ENCODE measurements at regions not wholly inside any gene's neighbourhood (a gene's known extent, or its start where the extent isn't known, plus 50 kb on each side); places are given as distances from the start of the nearest gene placed in this dataset.

GRCh38 chr3:72542781-72543180 is 305.5 kb downstream of the SHQ1 start:
- TF ChIP-seq CTCF (IDR thresholded peaks at IDR 0.05; ENCODE audit: borderline replicate concordance, insufficient read depth, low read depth, low read length) = no peak
- no peak overlapping the region for H3K4me3 ChIP-seq (ENCODE audit: low read depth, low read length)

GRCh38 chr3:72539856-72540255 is 308.4 kb downstream of the SHQ1 start:
- TF ChIP-seq CTCF (IDR thresholded peaks at IDR 0.05; ENCODE audit: borderline replicate concordance, insufficient read depth, low read depth, low read length) = no peak
- H3K4me3 ChIP-seq (ENCODE audit: low read depth, low read length) = no peak overlapping the region

- no peak for TF ChIP-seq CTCF (IDR thresholded peaks at IDR 0.05; ENCODE audit: borderline replicate concordance, insufficient read depth, low read depth, low read length)
- H3K4me3 ChIP-seq (ENCODE audit: low read depth, low read length) = no peak overlapping the region
These were observed 310.0 kb downstream of the SHQ1 start for GRCh38 chr3:72538070-72538745.

- no peak for TF ChIP-seq CTCF (IDR thresholded peaks at IDR 0.05; ENCODE audit: borderline replicate concordance, insufficient read depth, low read depth, low read length)
- H3K4me3 ChIP-seq (ENCODE audit: low read depth, low read length) = no peak overlapping the region
These were observed 310.8 kb downstream of the SHQ1 start for GRCh38 chr3:72537448-72537847.

- no peak for TF ChIP-seq CTCF (IDR thresholded peaks at IDR 0.05; ENCODE audit: borderline replicate concordance, insufficient read depth, low read depth, low read length)
- no peak overlapping the region for H3K4me3 ChIP-seq (ENCODE audit: low read depth, low read length)
These were observed 311.4 kb downstream of the SHQ1 start for GRCh38 chr3:72536878-72537267.

GRCh38 chr3:72536206-72536877 is 311.9 kb downstream of the SHQ1 start:
- TF ChIP-seq CTCF (IDR thresholded peaks at IDR 0.05; ENCODE audit: borderline replicate concordance, insufficient read depth, low read depth, low read length) = no peak
- no peak overlapping the region for H3K4me3 ChIP-seq (ENCODE audit: low read depth, low read length)

GRCh38 chr3:72535772-72536171 is 312.5 kb downstream of the SHQ1 start:
- TF ChIP-seq CTCF (IDR thresholded peaks at IDR 0.05; ENCODE audit: borderline replicate concordance, insufficient read depth, low read depth, low read length) = no peak
- H3K4me3 ChIP-seq (ENCODE audit: low read depth, low read length) = no peak overlapping the region

Data from GM12875 (cell line).